ENCODE measurements at regions not wholly inside any gene's neighbourhood (a gene's known extent, or its start where the extent isn't known, plus 50 kb on each side); places are given as distances from the start of the nearest gene placed in this dataset.

GRCh38 chr22:22059291-22060002, 76.9 kb upstream of the TOP3B start:
- Histone ChIP-seq H3K27ac (ENCODE audit: low read length) (no peak overlapping the region), H3K27me3 (ENCODE audit: insufficient read depth, low read depth, low read length) (no peaks in the 10 kb centered on the region), H3F3A (ENCODE audit: insufficient read depth, low read length, poor library complexity, severe bottlenecking) (no peaks in the 10 kb centered on the region), H3K4me2 (ENCODE audit: low read length) (no peak overlapping the region), H2AFZ (ENCODE audit: low read depth, low read length) (no peak overlapping the region), H3K9ac (ENCODE audit: low read length) (no peak overlapping the region), H3K9me3 (ENCODE audit: low read length) (no peaks in the 10 kb centered on the region), H3K79me2 (replicated peaks; ENCODE audit: insufficient read depth, low read length) (no peaks in the 10 kb centered on the region), H3K36me3 (ENCODE audit: insufficient read depth, low read length) (no peaks in the 10 kb centered on the region), H3K9me2 (ENCODE audit: insufficient read depth, low read length) (no peaks in the 10 kb centered on the region), H3K4me3 (ENCODE audit: low read length) (no peak overlapping the region), H4K20me1 (ENCODE audit: insufficient read depth) (no peaks in the 10 kb centered on the region)
- TF ChIP-seq REST (IDR thresholded peaks at IDR 0.05; ENCODE audit: borderline replicate concordance) (no peak), POLR2AphosphoS5 (IDR thresholded peaks at IDR 0.05) (no peak), TAF1 (IDR thresholded peaks at IDR 0.05; ENCODE audit: low read depth) (no peak), CTCF (IDR thresholded peaks at IDR 0.05; ENCODE audit: poor library complexity, severe bottlenecking) (no peak), EP300 (conservative IDR thresholded peaks at IDR 0.05; ENCODE audit: poor library complexity, severe bottlenecking) (no peak), MXI1 (conservative IDR thresholded peaks at IDR 0.05; ENCODE audit: poor library complexity, severe bottlenecking) (no peak), SMC3 (conservative IDR thresholded peaks at IDR 0.05; ENCODE audit: poor library complexity) (no peak), EZH2 (IDR thresholded peaks at IDR 0.05; ENCODE audit: borderline replicate concordance, insufficient read depth, low read length, poor library complexity, severe bottlenecking) (no peak), RAD21 (conservative IDR thresholded peaks at IDR 0.05) (no peak)

GRCh38 chr22:22058633-22059290, 76.2 kb upstream of the TOP3B start:
- no peaks in the 10 kb centered on the region for H3K9me3 ChIP-seq (ENCODE audit: low read length)
- H3K4me2 ChIP-seq (ENCODE audit: low read length), result no peak overlapping the region
- no peaks in the 10 kb centered on the region for H3K36me3 ChIP-seq (ENCODE audit: insufficient read depth, low read length)
- no peaks in the 10 kb centered on the region for H3K9me2 ChIP-seq (ENCODE audit: insufficient read depth, low read length)
- no peaks in the 10 kb centered on the region for H3K27me3 ChIP-seq (ENCODE audit: insufficient read depth, low read depth, low read length)
- no peak overlapping the region for H3K4me3 ChIP-seq (ENCODE audit: low read length)
- no peak overlapping the region for H2AFZ ChIP-seq (ENCODE audit: low read depth, low read length)
- H3F3A ChIP-seq (ENCODE audit: insufficient read depth, low read length, poor library complexity, severe bottlenecking), result no peaks in the 10 kb centered on the region
- no peak for TF ChIP-seq EP300 (conservative IDR thresholded peaks at IDR 0.05; ENCODE audit: poor library complexity, severe bottlenecking)
- no peak for TF ChIP-seq SMC3 (conservative IDR thresholded peaks at IDR 0.05; ENCODE audit: poor library complexity)
- TF ChIP-seq TAF1 (IDR thresholded peaks at IDR 0.05; ENCODE audit: low read depth), result no peak
- H3K27ac ChIP-seq (ENCODE audit: low read length), result no peak overlapping the region
- no peaks in the 10 kb centered on the region for H3K79me2 ChIP-seq (replicated peaks; ENCODE audit: insufficient read depth, low read length)
- H3K9ac ChIP-seq (ENCODE audit: low read length), result no peak overlapping the region
- H4K20me1 ChIP-seq (ENCODE audit: insufficient read depth), result no peaks in the 10 kb centered on the region
